B cell (primary cell): ENCODE measurements at regions not wholly inside any gene's neighbourhood (a gene's known extent, or its start where the extent isn't known, plus 50 kb on each side); places are given as distances from the start of the nearest gene placed in this dataset.

Experiments
- CTCF ChIP-seq: fragments of 200-600 bp; IDR thresholded peaks from one replicate; pipeline ENCODE4 v1.8.0; 2022; ENCODE audit warnings: antibody characterized with exemption, mild to moderate bottlenecking
- EZH2 ChIP-seq: IDR thresholded peaks from 2 replicates; pipeline ENCODE4 v1.6.1; 2012; ENCODE audit warnings: borderline replicate concordance, low read depth, mild to moderate bottlenecking, moderate library complexity, low read length; ENCODE audit not compliant: insufficient read depth, poor library complexity, severe bottlenecking

GRCh38 chr10:23535381-23535780, 96.5 kb downstream of the OTUD1 start:
- TF ChIP-seq CTCF, result no peak
- no peak for TF ChIP-seq EZH2
